HG02759 (cell line): ENCODE measurements at regions not wholly inside any gene's neighbourhood (a gene's known extent, or its start where the extent isn't known, plus 50 kb on each side); places are given as distances from the start of the nearest gene placed in this dataset.
"Not testable (repeated sequence)": the region's sequence is repeated elsewhere in the genome, so short reads cannot be mapped to it uniquely, and the experiment has no call there.

Experiments used
- ATAC-seq: cut with Tn5 transposase; IDR thresholded peaks from one replicate; pipeline ENCODE4 v1.9.1; 2021; ENCODE audit warnings: mild to moderate bottlenecking, moderate library complexity; ENCODE audit not compliant: unreplicated experiment

- ATAC-seq, result not testable (repeated sequence)
Observed at GRCh38 chr16:88240118-88240517, 142.6 kb upstream of the ZNF469 start.

GRCh38 chr16:88240776-88241175 lies 142.0 kb upstream of the ZNF469 start:
- not testable (repeated sequence) for ATAC-seq

DNA sequence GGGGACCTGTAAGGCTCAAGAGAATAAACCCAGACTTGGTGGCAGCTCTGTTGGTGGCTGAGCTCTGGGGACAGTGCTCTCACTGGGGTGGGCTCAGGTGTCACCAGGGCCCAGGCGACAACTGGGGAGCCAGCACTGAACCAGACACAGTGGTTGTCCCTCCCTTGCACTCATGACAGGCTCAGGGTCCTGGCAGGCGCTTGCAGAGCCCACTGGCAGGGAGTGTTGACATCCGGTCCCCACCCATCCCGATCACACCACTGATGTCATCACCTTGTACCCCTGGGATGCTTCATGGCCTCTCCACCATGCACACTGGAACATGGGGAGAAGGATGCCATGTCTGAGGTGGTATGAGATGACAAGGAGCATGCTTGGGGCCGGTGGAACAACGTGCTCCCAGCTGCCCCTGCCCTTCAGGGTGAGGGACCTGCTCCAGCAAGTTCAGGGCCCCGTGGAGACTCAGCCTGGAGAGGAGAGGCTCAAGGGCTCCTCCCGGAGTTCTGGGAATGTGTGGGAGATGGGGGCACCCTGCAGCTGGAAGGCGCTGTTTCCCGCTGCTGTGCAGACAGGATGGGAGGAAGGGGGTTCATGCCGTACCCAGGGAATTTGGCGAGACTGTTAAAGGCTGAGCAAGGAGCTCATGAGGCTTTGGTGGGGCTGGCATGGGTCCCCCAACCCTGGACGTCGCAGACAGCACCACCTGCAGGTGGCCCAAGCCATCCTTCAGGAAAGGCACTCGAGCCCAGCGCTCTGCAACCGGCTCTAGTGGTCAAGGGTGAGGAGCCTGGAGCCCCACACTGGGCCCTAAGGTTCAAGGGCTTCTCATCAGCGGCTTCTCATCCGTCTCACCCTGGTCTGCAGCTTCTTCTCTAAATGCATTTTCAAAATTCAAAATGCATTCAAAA lies 141.1 kb upstream of the ZNF469 start:
- ATAC-seq, result not testable (repeated sequence)

DNA sequence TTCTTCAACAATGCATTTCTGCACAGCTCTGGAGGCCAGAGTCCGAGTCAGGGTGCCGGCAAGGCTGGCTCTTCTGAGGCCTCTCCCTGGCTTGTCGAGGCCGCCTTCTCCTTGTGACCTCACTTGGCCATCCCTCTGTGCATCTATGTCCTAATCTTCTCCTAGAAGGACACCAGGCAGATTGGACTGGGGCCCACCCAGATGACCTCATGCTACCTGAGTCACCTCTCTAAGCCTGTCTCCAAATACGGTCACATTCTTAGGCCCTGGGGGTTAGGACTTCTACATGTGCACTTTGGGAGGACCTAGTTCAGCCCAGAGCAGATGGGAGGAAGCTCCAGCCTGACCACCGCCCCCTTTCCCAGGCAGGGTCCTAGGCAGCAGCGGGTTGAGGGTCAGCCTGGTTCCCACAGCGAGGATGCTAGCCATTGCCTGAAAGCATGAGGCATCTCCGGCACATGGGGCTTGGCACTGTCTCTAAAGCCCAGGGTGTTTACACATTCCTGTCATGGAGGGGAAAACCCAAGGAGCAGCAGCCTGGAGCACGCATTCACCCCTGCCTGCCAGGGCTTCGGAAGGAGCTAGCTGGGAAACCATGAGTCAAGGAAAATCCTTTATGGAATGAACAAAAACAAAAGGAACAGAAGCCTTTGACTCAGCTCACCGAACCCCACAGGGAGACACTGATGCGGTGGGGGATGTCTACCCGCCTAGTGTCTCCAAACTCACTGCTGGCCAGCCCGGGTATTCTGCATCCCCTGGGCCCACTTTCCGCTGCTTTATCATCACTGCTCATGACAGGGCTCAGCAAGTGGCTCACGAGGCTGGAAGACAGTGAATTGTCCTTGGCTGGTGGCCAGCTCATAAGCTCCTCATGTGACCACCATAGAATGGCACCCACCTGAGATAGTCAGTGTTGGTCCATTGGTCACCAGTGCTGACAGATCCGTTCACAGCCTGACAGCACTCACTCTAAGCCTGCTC lies 140.2 kb upstream of the ZNF469 start:
- ATAC-seq, result not testable (repeated sequence)

- ATAC-seq, result not testable (repeated sequence)
Observed at GRCh38 chr16:88243921-88244320, 138.8 kb upstream of the ZNF469 start.

DNA sequence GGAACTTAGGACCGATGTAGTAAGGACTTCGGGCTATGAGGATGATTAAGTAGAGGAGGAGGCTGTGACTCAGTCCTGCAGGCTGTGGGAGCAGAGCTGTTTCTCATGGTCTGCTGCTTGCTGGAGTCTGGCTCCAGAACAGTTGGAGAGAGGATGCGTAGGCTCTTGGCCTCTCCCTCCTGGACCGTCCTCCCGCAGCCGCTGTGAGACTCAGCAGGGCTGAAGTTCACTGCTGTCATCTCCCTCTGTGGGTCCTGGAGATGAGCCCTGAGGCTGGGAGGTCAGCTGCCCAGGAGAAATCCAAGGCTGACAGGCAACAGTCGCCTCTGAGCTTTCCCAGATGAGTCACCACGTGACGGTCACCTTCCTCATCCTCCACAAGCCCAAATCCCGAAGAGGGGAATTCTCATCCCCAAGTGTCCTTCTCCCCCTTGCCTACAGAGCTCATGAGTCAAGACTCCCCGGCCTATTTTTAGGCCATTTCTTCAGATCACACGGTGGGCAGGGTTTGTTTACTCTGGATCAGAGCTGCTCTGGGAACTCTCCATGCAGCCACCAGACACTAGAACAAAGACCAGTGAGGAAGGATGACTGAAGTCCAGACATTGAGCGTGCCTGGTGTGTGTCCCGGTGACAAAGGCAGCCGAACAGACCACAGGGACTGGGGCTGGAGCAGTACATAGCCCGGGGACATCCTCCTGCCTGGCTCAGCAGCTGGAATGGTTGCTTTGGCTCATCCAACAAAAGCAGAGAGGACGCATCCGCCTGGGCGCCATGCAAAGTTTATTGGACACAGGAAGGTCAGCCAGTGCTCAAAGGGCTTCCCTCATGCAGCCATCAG lies 137.3 kb upstream of the ZNF469 start:
- ATAC-seq, result not testable (repeated sequence)

DNA sequence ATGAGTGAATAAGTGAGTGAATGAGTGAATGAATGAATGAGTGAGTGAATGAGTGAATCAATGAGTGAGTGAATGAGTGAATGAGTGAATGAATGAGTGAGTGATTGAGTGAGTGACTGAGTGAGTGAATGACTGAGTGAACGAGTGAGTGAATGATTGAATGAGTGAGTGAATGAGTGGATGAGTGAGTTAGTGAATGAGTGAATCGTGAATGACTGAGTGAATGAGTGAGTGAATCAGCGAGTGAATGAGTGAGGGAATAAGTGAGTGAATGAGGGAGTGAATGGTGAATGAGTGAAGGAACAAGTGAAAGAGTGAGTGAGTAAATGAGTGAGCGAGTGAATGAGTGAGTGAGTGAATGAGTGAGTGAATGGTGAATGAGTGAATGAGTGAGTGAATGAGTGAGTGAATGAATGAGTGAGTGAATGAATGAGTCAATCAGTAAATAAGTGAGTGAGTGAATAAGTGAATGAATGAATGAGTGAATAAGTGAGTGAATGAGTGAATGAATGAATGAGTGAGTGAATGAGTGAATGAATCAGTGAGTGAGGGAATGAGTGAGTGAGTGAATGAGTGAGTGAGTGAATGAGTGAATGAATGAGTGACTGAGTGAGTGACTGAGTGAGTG lies 135.7 kb upstream of the ZNF469 start:
- ATAC-seq, result not testable (repeated sequence)

DNA sequence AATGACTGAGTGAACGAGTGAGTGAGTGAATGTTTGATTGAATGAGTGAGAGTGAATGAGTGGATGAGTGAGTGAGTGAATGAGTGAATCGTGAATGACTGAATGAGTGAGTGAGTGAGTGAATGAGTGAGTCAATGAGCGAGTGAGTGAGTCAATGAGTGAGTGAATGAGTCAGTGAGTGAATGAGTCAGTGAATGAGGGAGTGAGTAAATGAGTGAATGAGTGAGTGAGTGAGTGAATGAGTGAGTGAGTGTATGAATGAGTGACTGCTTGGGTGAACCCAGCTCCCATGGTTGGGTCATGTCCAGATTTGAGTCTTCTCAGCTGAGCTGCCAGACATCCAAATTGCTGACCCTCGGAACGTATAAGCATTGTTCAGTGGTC lies 135.2 kb upstream of the ZNF469 start:
- not testable (repeated sequence) for ATAC-seq

GRCh38 chr16:88248761-88249160 lies 134.0 kb upstream of the ZNF469 start:
- ATAC-seq, result not testable (repeated sequence)

DNA sequence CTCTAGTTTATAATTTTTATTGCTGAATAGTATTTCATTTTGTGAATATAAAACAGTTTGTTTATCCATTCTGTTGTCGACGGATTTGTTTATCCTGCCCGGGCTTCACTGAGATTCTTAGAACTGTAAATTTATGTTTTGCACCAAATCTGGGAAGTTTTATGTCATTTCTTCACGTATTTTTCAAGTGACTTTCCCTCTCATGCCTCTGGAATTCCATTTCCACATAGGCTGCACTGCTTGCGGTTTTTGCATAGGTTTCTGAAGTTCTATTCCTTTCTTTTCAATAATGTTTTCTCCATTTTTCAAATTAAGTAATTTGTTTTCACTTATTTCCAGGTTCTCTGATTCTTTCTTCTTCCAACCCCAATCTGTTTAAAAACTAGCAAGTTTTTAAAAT lies 132.4 kb upstream of the ZNF469 start:
- ATAC-seq, result not testable (repeated sequence)

GRCh38 chr16:88252057-88252794 lies 130.5 kb upstream of the ZNF469 start:
- not testable (repeated sequence) for ATAC-seq

DNA sequence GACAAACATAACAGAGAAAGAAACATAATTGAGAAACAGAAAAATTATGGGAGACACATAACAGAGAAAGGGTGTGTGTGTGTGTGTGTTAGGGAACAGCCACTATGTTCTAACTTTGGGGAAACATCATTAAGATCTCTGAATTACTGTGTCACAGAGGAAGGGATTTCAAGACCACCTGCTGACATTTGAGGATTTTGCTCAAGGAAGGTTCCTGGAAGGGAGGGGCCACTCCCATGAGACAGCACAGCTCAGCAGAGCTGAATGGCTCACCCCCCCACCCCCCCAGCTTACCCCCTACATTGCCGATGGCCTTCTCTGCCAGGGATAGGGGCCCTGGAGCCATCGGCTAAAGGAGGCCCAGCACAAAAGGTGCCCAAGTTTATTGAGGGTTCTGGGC lies 124.6 kb upstream of the ZNF469 start:
- not testable (repeated sequence) for ATAC-seq

DNA sequence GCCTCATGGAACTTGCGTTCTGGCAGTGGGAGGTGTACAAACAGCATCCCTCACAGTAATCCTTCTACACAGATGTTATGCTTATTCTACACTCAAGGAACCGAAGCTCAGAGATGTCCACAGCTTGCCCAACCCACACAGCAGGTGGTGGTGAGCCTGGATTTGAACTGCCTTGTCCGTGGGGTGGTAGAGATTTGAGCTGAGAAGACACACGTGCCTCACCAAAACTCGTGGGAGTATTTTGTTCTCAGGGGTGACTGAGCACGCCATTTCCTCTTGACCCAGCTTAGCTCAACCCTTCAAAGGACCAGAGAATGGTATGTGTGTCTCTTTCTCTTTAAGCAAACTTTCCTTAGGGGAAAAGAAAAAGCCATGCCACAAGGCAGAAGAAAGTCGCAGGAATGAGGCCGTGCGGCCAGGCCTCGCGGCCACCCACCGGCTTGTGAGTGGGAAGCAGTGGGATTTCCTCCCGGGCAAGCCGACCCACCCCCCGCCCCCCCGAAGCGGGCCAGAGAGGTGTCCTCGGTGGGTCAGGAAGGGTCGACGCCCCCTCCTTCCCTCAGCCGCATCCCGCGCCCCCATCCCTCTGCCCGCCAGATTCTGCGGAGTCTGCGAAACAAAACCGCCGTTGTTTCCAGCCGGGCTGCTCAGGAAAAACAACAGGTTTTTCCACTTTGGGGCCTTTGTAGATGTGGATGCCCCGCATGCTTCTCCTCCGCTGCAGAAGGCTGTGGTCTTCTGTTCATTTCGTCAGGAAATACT lies 123.8 kb upstream of the ZNF469 start:
- not testable (repeated sequence) for ATAC-seq

DNA sequence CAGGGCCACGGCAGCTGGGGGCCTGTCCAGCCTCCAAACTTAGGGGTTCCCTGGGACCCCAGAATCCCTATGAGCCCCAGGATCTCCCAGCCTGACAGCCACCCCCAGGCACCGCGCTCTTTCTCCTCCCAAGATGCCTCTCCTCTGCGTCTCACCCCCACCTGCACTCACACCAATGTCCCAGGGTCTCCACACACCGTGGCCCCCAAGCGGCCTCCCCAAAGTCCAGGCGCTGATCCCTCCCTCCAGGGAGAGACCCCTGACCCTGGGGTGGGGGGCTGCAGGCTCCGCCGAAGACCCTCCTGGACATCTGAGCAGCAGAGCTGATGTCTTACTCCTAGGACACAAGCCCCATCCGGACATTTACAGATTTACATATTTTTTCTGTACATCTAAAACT lies 123.2 kb upstream of the ZNF469 start:
- not testable (repeated sequence) for ATAC-seq

DNA sequence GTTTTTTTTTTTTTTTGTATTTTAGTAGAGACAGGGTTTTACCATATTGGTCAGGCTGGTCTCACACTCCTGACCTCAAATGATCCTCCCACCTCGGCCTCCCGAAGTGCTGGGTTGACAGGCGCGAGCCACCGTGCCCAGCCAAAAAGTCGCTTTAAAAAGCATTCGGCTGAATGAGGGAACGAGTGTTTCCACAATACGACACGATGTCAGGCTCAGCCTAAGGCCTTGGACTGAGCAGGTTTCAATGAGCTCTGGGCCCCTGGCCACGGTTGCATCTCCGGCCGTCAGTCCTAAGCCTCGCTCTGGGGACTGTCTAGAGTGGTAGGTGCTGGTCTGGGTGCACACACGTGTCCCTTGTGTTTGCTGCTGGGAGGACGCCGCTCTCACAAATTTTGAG lies 122.6 kb upstream of the ZNF469 start:
- ATAC-seq, result not testable (repeated sequence)

DNA sequence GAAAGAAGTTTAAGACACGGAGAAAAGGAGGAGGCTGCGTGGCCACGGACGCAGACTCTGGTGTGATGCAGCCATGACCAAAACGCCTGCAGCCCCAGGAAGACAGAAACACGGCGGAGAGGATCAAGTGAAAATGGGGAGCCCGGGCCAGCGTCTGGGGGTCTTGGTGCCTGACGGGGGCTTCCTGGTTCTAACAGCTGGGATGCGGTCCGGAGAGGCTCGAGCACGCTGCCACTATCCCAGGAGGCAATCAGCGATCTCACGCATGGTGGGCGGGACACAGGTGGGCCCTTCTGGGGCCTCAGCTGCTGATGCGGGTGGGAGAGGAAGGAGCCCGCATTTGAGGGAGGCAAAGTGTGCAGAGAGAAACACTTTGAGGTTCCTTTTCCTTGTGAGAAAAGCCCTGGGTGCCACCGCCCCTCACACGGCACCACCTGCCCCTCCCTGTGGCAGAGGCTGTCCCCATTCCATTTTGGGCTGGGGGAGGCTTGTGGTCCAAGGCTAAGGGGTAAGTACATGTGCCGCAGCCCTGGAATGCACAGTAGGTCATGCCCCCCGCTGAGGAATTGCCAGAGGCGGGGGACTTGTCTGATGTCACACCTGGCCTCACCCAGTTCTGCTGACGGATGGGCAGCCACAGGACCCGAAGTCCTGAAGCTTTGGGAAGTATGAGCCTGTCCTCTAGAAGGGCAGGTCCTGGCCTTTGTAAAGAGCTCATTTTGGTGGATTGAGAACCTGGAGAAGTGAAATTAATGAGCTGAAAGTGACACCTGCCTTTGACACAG lies 121.7 kb upstream of the ZNF469 start:
- ATAC-seq, result not testable (repeated sequence)

GRCh38 chr16:88261814-88262605 lies 120.7 kb upstream of the ZNF469 start:
- not testable (repeated sequence) for ATAC-seq
